ENCODE measurements at regions not wholly inside any gene's neighbourhood (a gene's known extent, or its start where the extent isn't known, plus 50 kb on each side); places are given as distances from the start of the nearest gene placed in this dataset.

DNA sequence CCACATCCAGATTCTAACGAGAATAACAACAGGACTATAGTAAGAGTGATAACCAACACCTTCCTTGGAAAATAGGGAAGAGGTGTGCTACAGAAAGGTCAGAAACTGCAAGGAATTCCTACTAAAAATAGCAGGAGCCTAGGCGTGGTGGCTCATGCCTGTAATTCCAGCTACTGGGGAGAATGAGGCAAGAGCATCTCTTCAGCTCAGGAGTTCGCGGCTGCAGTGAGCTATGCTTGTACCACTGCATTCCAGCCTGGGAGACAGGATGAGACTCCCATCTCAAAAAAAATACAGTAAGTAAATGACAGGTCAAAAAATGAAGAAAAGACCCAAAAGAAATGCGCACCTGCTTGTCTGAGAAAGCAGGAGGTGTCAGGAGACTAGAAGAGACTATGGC is 101.5 kb upstream of the TSHZ3 start:
- CTCF ChIA-PET, result no interaction called here
- Histone ChIP-seq H2AFZ (replicated peaks; ENCODE audit: low read length, poor library complexity) (no peak overlapping the region), H3K79me1 (ENCODE audit: low read depth in 1 of 2, low read length in 2 of 2) (no peaks in the 10 kb centered on the region), H3K14ac (replicated peaks; ENCODE audit: low read depth, low read length) (no peak overlapping the region), H3K4ac (ENCODE audit: low read depth, low read length) (no peak overlapping the region), H3K9me1 (ENCODE audit: insufficient read depth, low read length) (no peaks in the 10 kb centered on the region), H2AK5ac (ENCODE audit: low read depth, low read length) (no peak overlapping the region), H3K27me3 (ENCODE audit: control insufficient read depth, insufficient read depth, low read length) (peaks cover 2% of the 10 kb centered on the region; the same call in 1 of the 2 replicates), H2BK20ac (ENCODE audit: low read depth, low read length) (no peak overlapping the region), H3K9ac (ENCODE audit: low read depth, low read length) (no peak overlapping the region), H3K18ac (ENCODE audit: low read depth, low read length) (no peak overlapping the region), H2AK9ac (replicated peaks; ENCODE audit: low read depth, low read length, poor library complexity) (no peak overlapping the region), H3K36me3 (ENCODE audit: control insufficient read depth, insufficient read depth, low read length) (no peaks in the 10 kb centered on the region), H2BK120ac (ENCODE audit: low read depth, low read length) (no peak overlapping the region), H3K56ac (ENCODE audit: extremely low read depth, insufficient read depth, low read length) (no peak overlapping the region), H3K23ac (ENCODE audit: low read depth, low read length) (no peak overlapping the region), H4K20me1 (ENCODE audit: insufficient read depth, low read length) (no peaks in the 10 kb centered on the region), H4K8ac (ENCODE audit: low read depth in 2 of 2, low read length in 2 of 2) (no peak overlapping the region), H3K4me1 (ENCODE audit: control insufficient read depth, insufficient read depth, low read length) (peaks cover 4% of the 10 kb centered on the region; the same call in 1 of the 2 replicates), H2BK15ac (ENCODE audit: low read depth, low read length) (no peak overlapping the region), H3K9me3 (ENCODE audit: control insufficient read depth, insufficient read depth, low read length) (no peaks in the 10 kb centered on the region), H4K5ac (ENCODE audit: low read depth, low read length) (no peak overlapping the region), H2BK5ac (ENCODE audit: low read depth, low read length, poor library complexity, severe bottlenecking) (no peak overlapping the region), H4K91ac (ENCODE audit: insufficient read depth, low read depth, low read length) (no peak overlapping the region), H3K27ac (ENCODE audit: insufficient read depth, low read length) (no peak overlapping the region), H3K4me2 (ENCODE audit: low read depth, low read length) (no peak overlapping the region), H3K4me3 (ENCODE audit: insufficient read depth, low read depth, low read length) (no peak overlapping the region)
- in situ Hi-C loops (cut with MboI; ENCODE audit: low sequenced_read_pairs) (no loop called here), intact Hi-C loops (cut with micrococcal nuclease) (no loop called here), dilution Hi-C loops (cut with HindIII; ENCODE audit: low sequenced_read_pairs, unreplicated experiment) (no loop called here)
- 100% methylated on average over 1 of the region's 5 CpGs; no CpG with 5 or more reads in 1 of the 2 experiments for WGBS, 2 experiments (ENCODE audit: extremely low coverage in 2 of 2, insufficient read length in 1 of 2)
- BruUV-seq (replicated peaks), result no TSS peak
- DNase-seq (no peak), ATAC-seq (ENCODE audit: low read depth) (no peak)
- TF ChIP-seq MAZ (IDR thresholded peaks at IDR 0.05; ENCODE audit: borderline replicate concordance, low read depth, low read length) (no peak), RAD21 (IDR thresholded peaks at IDR 0.05; ENCODE audit: low read length) (no peak), NFE2L2 (IDR thresholded peaks at IDR 0.05; ENCODE audit: low read depth, low read length) (no peak), CHD1 (IDR thresholded peaks at IDR 0.05; ENCODE audit: low read depth, low read length) (no peak), RCOR1 (IDR thresholded peaks at IDR 0.05; ENCODE audit: insufficient replicate concordance, low read length) (no peak), RFX5 (IDR thresholded peaks at IDR 0.05; ENCODE audit: low read depth, low read length) (no peak), CEBPB (IDR thresholded peaks at IDR 0.05; ENCODE audit: low read depth, low read length) (no peak), FOS (IDR thresholded peaks at IDR 0.05; ENCODE audit: low read depth, low read length) (no peak), POLR2A (IDR thresholded peaks at IDR 0.05; ENCODE audit: low read depth, low read length) (no peak), MXI1 (IDR thresholded peaks at IDR 0.05; ENCODE audit: borderline replicate concordance, low read depth, low read length) (no peak)
- TF ChIP-seq, protein P1, sequence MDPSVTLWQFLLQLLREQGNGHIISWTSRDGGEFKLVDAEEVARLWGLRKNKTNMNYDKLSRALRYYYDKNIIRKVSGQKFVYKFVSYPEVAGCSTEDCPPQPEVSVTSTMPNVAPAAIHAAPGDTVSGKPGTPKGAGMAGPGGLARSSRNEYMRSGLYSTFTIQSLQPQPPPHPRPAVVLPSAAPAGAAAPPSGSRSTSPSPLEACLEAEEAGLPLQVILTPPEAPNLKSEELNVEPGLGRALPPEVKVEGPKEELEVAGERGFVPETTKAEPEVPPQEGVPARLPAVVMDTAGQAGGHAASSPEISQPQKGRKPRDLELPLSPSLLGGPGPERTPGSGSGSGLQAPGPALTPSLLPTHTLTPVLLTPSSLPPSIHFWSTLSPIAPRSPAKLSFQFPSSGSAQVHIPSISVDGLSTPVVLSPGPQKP (IDR thresholded peaks at IDR 0.05; ENCODE audit: borderline replicate concordance, low read depth, low read length), result no peak
- TF ChIP-seq, protein P2, sequence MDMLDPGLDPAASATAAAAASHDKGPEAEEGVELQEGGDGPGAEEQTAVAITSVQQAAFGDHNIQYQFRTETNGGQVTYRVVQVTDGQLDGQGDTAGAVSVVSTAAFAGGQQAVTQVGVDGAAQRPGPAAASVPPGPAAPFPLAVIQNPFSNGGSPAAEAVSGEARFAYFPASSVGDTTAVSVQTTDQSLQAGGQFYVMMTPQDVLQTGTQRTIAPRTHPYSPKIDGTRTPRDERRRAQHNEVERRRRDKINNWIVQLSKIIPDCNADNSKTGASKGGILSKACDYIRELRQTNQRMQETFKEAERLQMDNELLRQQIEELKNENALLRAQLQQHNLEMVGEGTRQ (IDR thresholded peaks at IDR 0.05; ENCODE audit: low read depth, low read length), result no peak
- TF ChIP-seq, protein P3, sequence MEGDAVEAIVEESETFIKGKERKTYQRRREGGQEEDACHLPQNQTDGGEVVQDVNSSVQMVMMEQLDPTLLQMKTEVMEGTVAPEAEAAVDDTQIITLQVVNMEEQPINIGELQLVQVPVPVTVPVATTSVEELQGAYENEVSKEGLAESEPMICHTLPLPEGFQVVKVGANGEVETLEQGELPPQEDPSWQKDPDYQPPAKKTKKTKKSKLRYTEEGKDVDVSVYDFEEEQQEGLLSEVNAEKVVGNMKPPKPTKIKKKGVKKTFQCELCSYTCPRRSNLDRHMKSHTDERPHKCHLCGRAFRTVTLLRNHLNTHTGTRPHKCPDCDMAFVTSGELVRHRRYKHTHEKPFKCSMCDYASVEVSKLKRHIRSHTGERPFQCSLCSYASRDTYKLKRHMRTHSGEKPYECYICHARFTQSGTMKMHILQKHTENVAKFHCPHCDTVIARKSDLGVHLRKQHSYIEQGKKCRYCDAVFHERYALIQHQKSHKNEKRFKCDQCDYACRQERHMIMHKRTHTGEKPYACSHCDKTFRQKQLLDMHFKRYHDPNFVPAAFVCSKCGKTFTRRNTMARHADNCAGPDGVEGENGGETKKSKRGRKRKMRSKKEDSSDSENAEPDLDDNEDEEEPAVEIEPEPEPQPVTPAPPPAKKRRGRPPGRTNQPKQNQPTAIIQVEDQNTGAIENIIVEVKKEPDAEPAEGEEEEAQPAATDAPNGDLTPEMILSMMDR (conservative IDR thresholded peaks at IDR 0.05; ENCODE audit: low read depth, low read length), result no peak
- POLR2A ChIA-PET (ENCODE audit: unreplicated experiment), result no interaction called here

Measured in IMR-90 (cell line).